ENCODE measurements at regions not wholly inside any gene's neighbourhood (a gene's known extent, or its start where the extent isn't known, plus 50 kb on each side); places are given as distances from the start of the nearest gene placed in this dataset.

DNA sequence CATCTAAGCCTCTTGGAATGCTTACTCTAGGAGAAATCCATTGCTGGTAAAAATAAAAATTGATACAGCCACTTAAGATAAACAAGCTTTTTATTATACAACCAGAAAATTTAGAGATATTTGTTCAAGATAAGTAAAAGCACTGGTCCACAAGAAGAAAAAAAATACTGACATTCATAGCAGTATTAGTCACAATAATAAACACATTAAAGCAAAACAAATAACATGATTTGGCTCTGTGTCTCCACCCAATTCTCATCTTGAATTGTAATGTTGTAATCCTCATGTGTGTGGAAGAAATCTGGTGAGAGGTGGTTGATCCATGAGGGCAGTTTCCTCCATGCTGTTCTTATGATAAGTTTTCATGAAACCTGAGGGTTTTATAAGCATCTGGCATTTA lies 1093.5 kb upstream of the ADGRB3 start:
- TF ChIP-seq, protein P1, sequence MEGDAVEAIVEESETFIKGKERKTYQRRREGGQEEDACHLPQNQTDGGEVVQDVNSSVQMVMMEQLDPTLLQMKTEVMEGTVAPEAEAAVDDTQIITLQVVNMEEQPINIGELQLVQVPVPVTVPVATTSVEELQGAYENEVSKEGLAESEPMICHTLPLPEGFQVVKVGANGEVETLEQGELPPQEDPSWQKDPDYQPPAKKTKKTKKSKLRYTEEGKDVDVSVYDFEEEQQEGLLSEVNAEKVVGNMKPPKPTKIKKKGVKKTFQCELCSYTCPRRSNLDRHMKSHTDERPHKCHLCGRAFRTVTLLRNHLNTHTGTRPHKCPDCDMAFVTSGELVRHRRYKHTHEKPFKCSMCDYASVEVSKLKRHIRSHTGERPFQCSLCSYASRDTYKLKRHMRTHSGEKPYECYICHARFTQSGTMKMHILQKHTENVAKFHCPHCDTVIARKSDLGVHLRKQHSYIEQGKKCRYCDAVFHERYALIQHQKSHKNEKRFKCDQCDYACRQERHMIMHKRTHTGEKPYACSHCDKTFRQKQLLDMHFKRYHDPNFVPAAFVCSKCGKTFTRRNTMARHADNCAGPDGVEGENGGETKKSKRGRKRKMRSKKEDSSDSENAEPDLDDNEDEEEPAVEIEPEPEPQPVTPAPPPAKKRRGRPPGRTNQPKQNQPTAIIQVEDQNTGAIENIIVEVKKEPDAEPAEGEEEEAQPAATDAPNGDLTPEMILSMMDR (IDR thresholded peaks at IDR 0.05; ENCODE audit: control insufficient read depth, extremely low read depth, insufficient read depth) = no peak
- no peak overlapping the region for H3K4me3 ChIP-seq (ENCODE audit: low read depth, low read length)
- DNase-seq (ENCODE audit: low read depth) = no peak

DNA sequence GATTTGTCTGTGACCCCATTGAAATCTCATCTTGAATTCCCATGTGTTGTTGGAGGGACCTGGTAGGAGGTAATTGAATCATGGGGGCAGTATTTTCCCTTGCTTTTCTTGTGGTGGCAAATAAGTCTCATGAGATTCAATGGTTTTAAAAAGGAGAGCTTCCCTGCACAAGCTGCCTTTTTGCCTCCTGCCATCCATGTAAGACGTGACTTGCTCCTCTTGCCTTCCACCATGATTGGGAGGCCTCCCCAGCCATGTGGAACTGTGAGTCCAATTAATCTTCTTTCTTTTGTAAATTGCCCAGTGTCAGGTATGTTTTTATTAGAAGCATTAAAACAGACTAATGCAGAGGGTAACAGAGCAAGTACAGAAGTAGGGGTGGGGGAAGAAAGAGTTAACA lies 1097.0 kb upstream of the ADGRB3 start:
- TF ChIP-seq, protein P1 (IDR thresholded peaks at IDR 0.05; ENCODE audit: control insufficient read depth, extremely low read depth, insufficient read depth) = no peak

DNA sequence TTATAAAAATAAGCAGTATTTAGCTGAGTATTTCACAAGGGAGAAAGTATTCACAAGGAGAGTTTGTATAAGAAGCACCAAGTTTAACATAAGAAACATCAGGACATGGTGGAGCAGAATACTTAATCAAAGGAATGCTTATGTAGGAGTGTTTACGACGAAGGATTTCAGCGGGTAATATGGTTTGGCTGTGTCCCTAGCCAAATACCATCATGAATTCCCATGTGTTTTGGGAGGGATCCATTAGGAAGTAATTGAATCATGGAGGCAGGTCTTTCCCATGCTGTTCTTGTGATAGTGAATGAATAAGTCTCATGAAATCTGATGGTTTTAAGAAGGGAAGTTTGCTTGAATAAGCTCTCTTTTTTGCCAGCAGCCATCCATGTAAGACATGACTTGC lies 1099.1 kb upstream of the ADGRB3 start:
- H3K4me3 ChIP-seq (ENCODE audit: low read depth, low read length) = no peak overlapping the region
- TF ChIP-seq, protein P1 (IDR thresholded peaks at IDR 0.05; ENCODE audit: control insufficient read depth, extremely low read depth, insufficient read depth) = no peak
- no peak for DNase-seq (ENCODE audit: low read depth)

More for the DNA sequence above, 1097.0 kb upstream of the ADGRB3 start:
- no peak for DNase-seq (ENCODE audit: low read depth)
- H3K4me3 ChIP-seq (ENCODE audit: low read depth, low read length) = no peak overlapping the region

DNA sequence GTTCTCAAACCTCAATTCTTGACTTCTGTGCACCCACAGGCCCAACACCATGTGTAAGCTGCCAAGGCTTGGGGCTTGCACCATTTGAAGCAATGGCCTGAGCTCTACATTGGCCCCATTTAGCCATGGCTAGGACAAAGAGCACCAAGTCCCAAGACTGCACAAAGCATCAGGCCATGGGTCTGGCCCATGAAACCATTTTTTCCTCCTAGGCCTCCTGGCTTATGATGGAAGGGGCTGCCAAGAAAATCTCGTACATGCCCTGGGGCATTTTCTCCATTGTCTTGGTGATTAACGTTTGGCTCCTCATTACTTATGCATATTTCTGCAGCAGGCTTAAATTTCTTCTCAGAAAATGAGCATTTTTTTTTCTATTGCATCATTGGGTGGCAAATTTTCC lies 1128.7 kb upstream of the ADGRB3 start:
- TF ChIP-seq, protein P1 (IDR thresholded peaks at IDR 0.05; ENCODE audit: control insufficient read depth, extremely low read depth, insufficient read depth) = no peak
- H3K4me3 ChIP-seq (ENCODE audit: low read depth, low read length) = no peak overlapping the region
- DNase-seq (ENCODE audit: low read depth) = no peak

DNA sequence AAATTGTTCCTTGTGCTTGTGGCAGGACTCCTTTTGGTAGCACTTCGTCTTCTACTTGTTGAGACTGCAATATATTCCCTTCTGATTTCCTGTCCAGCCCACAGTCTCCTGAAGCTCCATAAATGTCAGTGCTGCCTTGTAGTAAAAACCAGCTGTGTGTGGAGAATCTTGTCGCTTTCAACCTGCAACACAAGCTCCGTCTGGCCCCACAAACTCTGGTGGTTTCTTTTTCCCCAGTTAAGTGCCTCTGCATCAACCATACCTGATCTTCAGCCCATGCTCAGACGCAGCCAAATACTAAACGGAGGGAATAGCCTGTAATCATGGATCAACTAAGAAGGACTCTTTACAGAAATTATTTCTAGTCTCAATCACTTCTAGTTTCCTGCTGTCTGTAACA lies 1133.3 kb upstream of the ADGRB3 start:
- TF ChIP-seq, protein P1 (IDR thresholded peaks at IDR 0.05; ENCODE audit: control insufficient read depth, extremely low read depth, insufficient read depth) = no peak
- no peak overlapping the region for H3K4me3 ChIP-seq (ENCODE audit: low read depth, low read length)
- DNase-seq (ENCODE audit: low read depth) = no peak

DNA sequence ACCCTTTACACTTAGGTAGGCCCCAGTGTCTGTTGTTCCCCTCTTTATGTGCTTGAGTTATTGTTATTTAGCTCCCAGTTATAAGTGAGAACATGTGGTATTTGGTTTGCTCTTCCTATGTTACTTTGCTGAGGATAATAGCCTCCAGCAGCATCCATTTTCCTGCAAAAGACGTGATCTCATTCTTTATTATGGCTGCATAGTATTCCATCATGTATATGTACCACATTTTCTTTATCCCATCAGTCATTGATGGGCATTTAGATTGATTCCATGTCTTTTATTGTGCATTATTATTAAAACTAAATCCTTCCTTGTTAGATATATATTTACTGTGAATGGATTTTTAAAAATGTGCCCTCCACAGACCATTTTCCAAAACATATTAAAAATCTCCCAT lies 1137.3 kb upstream of the ADGRB3 start:
- no peak for DNase-seq (ENCODE audit: low read depth)
- no peak overlapping the region for H3K4me3 ChIP-seq (ENCODE audit: low read depth, low read length)
- TF ChIP-seq, protein P1 (IDR thresholded peaks at IDR 0.05; ENCODE audit: control insufficient read depth, extremely low read depth, insufficient read depth) = no peak

DNA sequence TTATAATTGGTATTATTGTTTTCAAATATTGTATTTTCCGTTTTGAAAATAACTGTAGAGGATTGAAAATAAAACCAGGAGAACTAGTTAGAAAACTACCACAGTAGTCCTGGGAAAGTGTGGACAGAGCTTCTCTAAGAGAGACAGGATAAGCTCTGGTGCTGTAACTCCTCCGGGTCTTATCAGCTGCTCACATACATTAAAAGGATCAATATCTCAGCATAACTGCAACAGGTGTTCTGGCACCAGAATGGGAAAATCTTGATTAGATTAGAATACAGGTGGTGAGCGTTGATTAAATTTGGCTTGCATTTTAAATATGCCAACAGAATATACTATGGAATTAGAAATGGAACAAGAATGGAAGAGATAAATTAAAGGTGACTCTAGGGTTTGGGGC lies 1138.9 kb upstream of the ADGRB3 start:
- TF ChIP-seq, protein P1 (IDR thresholded peaks at IDR 0.05; ENCODE audit: control insufficient read depth, extremely low read depth, insufficient read depth) = no peak
- DNase-seq (ENCODE audit: low read depth) = no peak
- H3K4me3 ChIP-seq (ENCODE audit: low read depth, low read length) = no peak overlapping the region

All from LNCaP clone FGC (cell line).